ENCODE measurements at regions not wholly inside any gene's neighbourhood (a gene's known extent, or its start where the extent isn't known, plus 50 kb on each side); places are given as distances from the start of the nearest gene placed in this dataset.

DNA sequence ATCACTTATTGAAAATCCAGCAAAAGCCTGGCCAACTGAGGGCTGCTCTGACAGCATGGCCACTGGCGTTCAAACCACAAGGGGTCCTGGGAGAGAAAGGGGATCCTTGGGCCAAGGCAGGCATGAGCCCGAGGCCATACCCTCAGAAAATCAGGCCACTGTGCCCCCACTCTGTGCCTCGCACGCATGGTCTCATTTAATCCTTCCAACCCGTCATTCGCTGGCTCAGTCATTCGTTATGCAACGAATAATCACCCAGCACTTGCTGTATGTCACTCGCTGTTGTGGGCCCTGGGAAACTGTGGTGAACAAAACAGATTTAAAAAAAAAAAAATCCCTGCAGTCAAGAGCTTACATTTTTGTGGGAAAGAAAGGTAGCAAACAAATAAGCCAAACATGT is 112.7 kb downstream of the BCOR start:
- 79 to 80% methylated on average over 1 to 5 of the region's 9 CpGs for WGBS, 2 donors
- no peak for TF ChIP-seq POLR2A (IDR thresholded peaks at IDR 0.05)
- TF ChIP-seq, protein P1, sequence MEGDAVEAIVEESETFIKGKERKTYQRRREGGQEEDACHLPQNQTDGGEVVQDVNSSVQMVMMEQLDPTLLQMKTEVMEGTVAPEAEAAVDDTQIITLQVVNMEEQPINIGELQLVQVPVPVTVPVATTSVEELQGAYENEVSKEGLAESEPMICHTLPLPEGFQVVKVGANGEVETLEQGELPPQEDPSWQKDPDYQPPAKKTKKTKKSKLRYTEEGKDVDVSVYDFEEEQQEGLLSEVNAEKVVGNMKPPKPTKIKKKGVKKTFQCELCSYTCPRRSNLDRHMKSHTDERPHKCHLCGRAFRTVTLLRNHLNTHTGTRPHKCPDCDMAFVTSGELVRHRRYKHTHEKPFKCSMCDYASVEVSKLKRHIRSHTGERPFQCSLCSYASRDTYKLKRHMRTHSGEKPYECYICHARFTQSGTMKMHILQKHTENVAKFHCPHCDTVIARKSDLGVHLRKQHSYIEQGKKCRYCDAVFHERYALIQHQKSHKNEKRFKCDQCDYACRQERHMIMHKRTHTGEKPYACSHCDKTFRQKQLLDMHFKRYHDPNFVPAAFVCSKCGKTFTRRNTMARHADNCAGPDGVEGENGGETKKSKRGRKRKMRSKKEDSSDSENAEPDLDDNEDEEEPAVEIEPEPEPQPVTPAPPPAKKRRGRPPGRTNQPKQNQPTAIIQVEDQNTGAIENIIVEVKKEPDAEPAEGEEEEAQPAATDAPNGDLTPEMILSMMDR (IDR thresholded peaks at IDR 0.05), result no peak
- no peak for DNase-seq

DNA sequence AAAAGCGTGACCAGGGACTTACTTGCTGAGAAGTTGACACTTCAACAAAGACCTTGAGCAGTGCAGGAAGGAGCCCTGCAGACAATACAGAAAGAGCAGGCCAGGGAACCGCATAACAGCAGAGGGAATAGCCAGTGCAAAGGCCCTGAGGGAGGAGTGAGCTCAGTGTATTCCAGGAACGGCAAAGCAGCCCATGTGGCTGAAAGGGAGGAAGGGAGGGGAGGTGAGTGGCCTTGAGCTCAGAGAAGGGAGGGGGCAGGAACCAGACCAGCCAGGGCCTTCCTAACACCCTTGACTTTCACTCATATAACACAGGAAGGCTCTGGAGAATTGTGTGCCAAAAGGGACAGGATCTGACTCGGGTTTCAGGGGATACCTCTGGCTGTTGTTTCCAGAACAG is 112.2 kb downstream of the BCOR start:
- Histone ChIP-seq H3K4me1 (peaks cover 7 to 41% (median 11%) of the 10 kb centered on the region in 3 donors), H3K9me3 (no peaks in the 10 kb centered on the region), H3K27me3 (no peaks in the 10 kb centered on the region), H3K4me3 (no peak overlapping the region), H3K36me3 (no peaks in the 10 kb centered on the region), H3K27ac (peak overlapping the region in 2 of 4 donors; percentile 38 to 39)
- 55 to 66% methylated on average over 4 of the region's 4 CpGs for WGBS, 2 donors
- no peak for DNase-seq
- intact Hi-C loops (cut with DNase I), result no loop called here
- no peak for TF ChIP-seq POLR2A (IDR thresholded peaks at IDR 0.05)
- TF ChIP-seq, protein P1 (IDR thresholded peaks at IDR 0.05), result no peak

More for the DNA sequence above, 112.7 kb downstream of the BCOR start:
- Histone ChIP-seq H3K4me3 (no peak overlapping the region), H3K36me3 (no peaks in the 10 kb centered on the region), H3K27me3 (no peaks in the 10 kb centered on the region), H3K9me3 (no peaks in the 10 kb centered on the region), H3K4me1 (peaks cover 7 to 41% (median 11%) of the 10 kb centered on the region in 3 donors), H3K27ac (peak overlapping the region in 2 of 4 donors; percentile 40 to 80)
- intact Hi-C loops (cut with DNase I), result no loop called here

GRCh38 chrX:39988496-39988895 is 109.3 kb downstream of the BCOR start:
- intact Hi-C loops (cut with DNase I), result no loop called here
- Histone ChIP-seq H3K27me3 (no peaks in the 10 kb centered on the region), H3K27ac (no peak overlapping the region), H3K36me3 (no peaks in the 10 kb centered on the region), H3K4me3 (no peak overlapping the region), H3K9me3 (no peaks in the 10 kb centered on the region), H3K4me1 (peaks cover 7 to 28% (median 11%) of the 10 kb centered on the region in 3 donors)
- TF ChIP-seq, protein P1 (IDR thresholded peaks at IDR 0.05), result no peak
- TF ChIP-seq POLR2A (IDR thresholded peaks at IDR 0.05), result no peak
- no peak for DNase-seq

- Histone ChIP-seq H3K27me3 (no peaks in the 10 kb centered on the region), H3K9me3 (no peaks in the 10 kb centered on the region), H3K4me3 (no peak overlapping the region), H3K27ac (no peak overlapping the region), H3K4me1 (peaks cover 0 to 10% (median 2%) of the 10 kb centered on the region in 3 donors), H3K36me3 (no peaks in the 10 kb centered on the region)
- DNase-seq, result no peak
- intact Hi-C loops (cut with DNase I), result no loop called here
- 42 to 43% methylated on average over 2 of the region's 2 CpGs for WGBS, 2 donors
- TF ChIP-seq POLR2A (IDR thresholded peaks at IDR 0.05), result no peak
Measured at GRCh38 chrX:39990388-39990787, 107.4 kb downstream of the BCOR start.

DNA sequence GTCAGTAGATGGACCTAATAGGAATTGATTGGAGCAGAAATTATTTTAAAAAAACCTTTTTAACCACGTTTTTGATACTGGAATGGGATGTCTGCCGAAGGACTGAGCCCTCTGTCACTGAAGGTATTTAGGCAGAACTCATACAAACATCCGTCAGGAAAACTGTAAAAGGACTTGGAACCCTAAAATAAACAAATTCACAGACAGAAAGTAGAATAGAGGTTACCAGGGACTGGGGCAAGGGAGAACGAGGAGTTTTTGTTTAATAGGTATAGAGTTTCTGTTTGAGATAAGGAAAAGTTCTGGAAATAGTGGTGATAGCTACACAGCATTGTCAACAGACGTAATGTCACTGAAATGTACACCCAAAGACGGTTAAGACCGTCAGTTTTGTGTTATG is 105.5 kb downstream of the BCOR start:
- H3K9me3 ChIP-seq, result no peaks in the 10 kb centered on the region
- no peak overlapping the region for H3K27ac ChIP-seq
- H3K4me1 ChIP-seq, result no peaks in the 10 kb centered on the region
- TF ChIP-seq, protein P1 (IDR thresholded peaks at IDR 0.05), result no peak
- H3K4me3 ChIP-seq, result no peak overlapping the region
- no peaks in the 10 kb centered on the region for H3K36me3 ChIP-seq
- 70 to 86% methylated on average over 7 of the region's 7 CpGs for WGBS, 2 donors
- no peak for DNase-seq
- no peaks in the 10 kb centered on the region for H3K27me3 ChIP-seq
- intact Hi-C loops (cut with DNase I), result no loop called here

DNA sequence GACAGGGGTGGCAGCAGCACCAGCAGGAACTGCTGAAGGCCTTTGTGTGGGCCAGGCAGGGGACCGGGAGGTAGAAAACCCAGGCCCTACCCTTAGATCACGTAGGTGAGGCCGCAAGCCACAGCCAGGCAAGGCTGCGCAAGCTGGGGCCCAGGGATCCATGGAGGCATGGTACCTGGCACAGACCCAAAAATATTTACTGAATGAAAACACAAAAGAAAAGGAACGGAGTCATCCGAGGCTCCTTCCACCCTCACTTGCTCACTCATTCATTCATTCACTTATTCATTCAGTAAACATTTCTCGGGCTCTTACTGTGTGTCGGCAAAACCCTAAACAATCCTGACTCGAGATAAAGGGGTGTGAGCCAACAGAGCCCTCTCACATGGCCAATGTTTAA is 102.3 kb downstream of the BCOR start:
- no peaks in the 10 kb centered on the region for H3K4me1 ChIP-seq
- DNase-seq, result no peak
- H3K4me3 ChIP-seq, result no peak overlapping the region
- no peaks in the 10 kb centered on the region for H3K36me3 ChIP-seq
- intact Hi-C loops (cut with DNase I), result no loop called here
- no peak for TF ChIP-seq POLR2A (IDR thresholded peaks at IDR 0.05)
- TF ChIP-seq, protein P1 (IDR thresholded peaks at IDR 0.05), result no peak
- H3K27me3 ChIP-seq, result no peaks in the 10 kb centered on the region
- no peak overlapping the region for H3K27ac ChIP-seq
- H3K9me3 ChIP-seq, result no peaks in the 10 kb centered on the region
- WGBS, 2 donors, result 75 to 81% methylated on average over 6 of the region's 9 CpGs
